Activated CD4-positive, alpha-beta memory T cell treated with anti-CD3 and anti-CD28 coated beads, Interleukin-2, amount 10 ng/mL, durations not matched to agents 7 days and 5 days (primary cell): ENCODE measurements at regions not wholly inside any gene's neighbourhood (a gene's known extent, or its start where the extent isn't known, plus 50 kb on each side); places are given as distances from the start of the nearest gene placed in this dataset.
"Not testable (repeated sequence)": the region's sequence is repeated elsewhere in the genome, so short reads cannot be mapped to it uniquely, and the experiment has no call there.

Experiments
- CTCF ChIA-PET: fragments of 350-600 bp; sonication (Branson Sonifier 250); formaldehyde crosslinking; loops from one replicate; lab custom pipeline; 2021; ENCODE audit warnings: antibody characterized with exemption, inconsistent platforms; lab: Charles Lee
- POLR2A ChIA-PET: fragments of 350-600 bp; sonication (Branson Sonifier 250); formaldehyde crosslinking; loops from one replicate; lab custom pipeline; 2021; ENCODE audit warnings: antibody characterized with exemption; lab: Charles Lee
- DNase-seq: peaks from one replicate; pipeline ENCODE4 v3.0.0-alpha.2; 2020
- H3K27ac Mint-ChIP-seq: one replicate; pipeline ENCODE4 v1.8.0; 2021; ENCODE audit warnings: mild to moderate bottlenecking, mixed read lengths
- H3K27me3 Mint-ChIP-seq: one replicate; pipeline ENCODE4 v1.8.0; 2021; ENCODE audit warnings: mixed read lengths
- H3K36me3 Mint-ChIP-seq: one replicate; pipeline ENCODE4 v1.8.0; 2021; ENCODE audit warnings: low read depth, mixed read lengths
- H3K4me1 Mint-ChIP-seq: one replicate; pipeline ENCODE4 v1.8.0; 2021; ENCODE audit warnings: mixed read lengths
- H3K4me3 Mint-ChIP-seq: one replicate; pipeline ENCODE4 v1.8.0; 2021; ENCODE audit warnings: mild to moderate bottlenecking, mixed read lengths
- H3K9me3 Mint-ChIP-seq: one replicate; pipeline ENCODE4 v1.8.0; 2021; ENCODE audit warnings: mixed read lengths

DNA sequence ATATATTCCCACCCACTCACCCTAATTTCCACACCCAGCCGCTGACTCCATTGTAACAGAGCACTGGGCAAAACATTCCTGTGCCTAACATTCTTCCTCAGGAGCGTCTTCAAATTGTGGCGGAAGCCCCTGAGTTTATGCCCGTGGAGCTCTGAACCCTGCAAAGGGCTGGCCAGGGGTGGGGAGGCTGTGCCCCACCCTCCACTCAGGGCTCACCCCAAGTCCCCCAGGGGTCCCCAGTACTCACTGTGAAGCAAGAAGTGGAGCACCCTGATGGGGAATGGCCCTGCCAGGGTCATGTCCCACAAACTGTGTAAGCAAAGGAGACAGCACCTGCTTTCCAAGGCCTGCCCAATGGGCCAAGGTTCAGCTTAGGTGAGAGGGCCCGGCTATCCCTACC, 303.2 kb downstream of the PREX1 start:
- Mint-ChIP-seq H3K4me1 (no peaks in the 10 kb centered on the region), H3K27ac (no peak overlapping the region), H3K9me3 (no peaks in the 10 kb centered on the region), H3K4me3 (no peak overlapping the region), H3K36me3 (no peaks in the 10 kb centered on the region), H3K27me3 (no peaks in the 10 kb centered on the region)
- ChIA-PET POLR2A (no interaction called here), CTCF (interaction anchor here (1.4 kb wide), 1 partner anchor 96 kb away, joined by 4 read pairs; no protein-coding TSS in a partner anchor)
- DNase-seq: no peak

DNA sequence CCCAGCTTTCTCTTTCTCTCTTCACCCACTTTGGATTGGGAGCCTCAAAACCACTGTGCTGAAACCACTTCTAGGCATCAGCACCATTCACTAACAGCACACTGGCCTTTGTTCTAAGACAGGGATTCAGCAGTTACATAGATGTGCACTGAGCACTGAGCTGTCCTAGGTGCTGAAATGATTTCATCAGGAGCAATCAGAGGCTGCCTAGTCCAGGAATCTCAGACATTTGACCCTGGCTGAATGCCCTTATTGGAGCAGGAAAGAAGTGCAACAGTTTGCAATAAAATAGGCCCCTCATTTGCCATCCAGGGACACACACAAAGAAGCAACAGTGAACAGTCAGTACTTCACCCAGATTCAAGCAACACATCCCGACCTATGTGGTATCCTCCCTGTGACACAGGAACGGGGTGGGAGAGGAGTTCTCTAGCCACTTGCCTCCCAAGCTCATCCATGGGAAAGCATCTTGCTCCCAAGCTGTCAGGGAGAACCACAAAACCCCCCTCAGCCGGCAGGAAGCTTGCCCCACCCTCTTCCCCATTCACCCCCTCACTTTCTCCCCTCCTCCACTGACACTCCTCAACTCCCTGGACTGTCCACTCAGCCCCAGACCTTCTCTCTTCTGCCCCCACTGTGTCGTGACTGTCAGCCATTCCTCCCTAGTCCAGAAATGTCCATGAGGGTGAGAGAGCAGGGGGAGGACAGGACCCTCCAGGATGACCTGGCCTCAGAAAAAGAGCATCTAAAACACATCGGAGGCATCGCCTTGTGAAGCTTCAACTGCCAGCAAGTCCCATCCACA, 304.4 kb downstream of the PREX1 start:
- ChIA-PET CTCF (no interaction called here), POLR2A (no interaction called here)
- Mint-ChIP-seq H3K9me3 (no peaks in the 10 kb centered on the region), H3K27ac (no peak overlapping the region), H3K27me3 (no peaks in the 10 kb centered on the region), H3K4me1 (no peaks in the 10 kb centered on the region), H3K4me3 (no peak overlapping the region), H3K36me3 (no peaks in the 10 kb centered on the region)
- DNase-seq: peak; percentile 18

DNA sequence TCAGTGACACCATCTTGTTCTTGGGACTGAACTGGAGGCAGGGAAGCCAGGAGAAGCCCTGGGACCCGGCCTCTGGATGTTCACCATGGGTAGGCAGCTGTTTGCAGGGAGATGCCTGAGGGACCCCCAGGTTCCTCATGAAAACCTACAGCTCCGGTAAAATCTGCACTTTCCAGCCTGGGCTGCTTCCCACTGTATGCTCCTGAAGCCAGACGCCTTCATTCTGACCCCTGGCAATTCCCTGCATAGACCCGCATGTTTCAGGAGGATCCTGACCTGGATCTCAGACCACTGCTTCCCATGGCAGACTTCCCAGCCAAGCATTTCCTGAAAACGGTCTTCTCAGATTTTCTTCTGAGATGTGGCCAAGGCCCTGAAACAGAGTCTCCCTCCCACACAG, 306.7 kb downstream of the PREX1 start:
- Mint-ChIP-seq H3K27me3 (peaks cover 7% of the 10 kb centered on the region), H3K9me3 (no peaks in the 10 kb centered on the region), H3K4me1 (peaks cover 2% of the 10 kb centered on the region), H3K27ac (no peak overlapping the region), H3K4me3 (no peak overlapping the region), H3K36me3 (no peaks in the 10 kb centered on the region)
- POLR2A ChIA-PET: no interaction called here
- DNase-seq: no peak
- CTCF ChIA-PET: no interaction called here

DNA sequence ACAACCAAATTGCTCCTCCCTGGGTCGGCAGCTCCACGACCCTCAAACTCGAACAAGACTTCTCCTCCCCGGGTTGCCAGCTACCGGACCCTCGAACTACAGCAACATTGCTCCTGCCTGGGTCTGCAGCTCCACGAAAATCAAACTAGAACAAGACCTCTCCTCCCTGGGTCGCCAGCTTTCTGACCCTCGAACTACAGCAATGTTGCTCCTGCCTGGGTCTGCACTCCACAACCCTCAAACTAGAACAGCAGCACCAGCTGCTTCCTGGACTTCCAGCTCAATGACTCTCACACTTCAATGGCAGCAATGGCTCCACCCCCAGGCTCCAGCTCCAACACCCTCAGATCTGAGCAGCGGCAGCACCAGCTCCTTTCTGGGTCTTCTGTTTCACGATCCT, 311.6 kb downstream of the PREX1 start:
- CTCF ChIA-PET: interaction anchor here (1.3 to 1.4 kb wide), 2 partner anchors 104 to 621 kb away, joined by 3 to 10 read pairs; no protein-coding TSS in a partner anchor
- not testable (repeated sequence) for H3K4me3 Mint-ChIP-seq, H3K27ac Mint-ChIP-seq, H3K4me1 Mint-ChIP-seq, H3K9me3 Mint-ChIP-seq, DNase-seq, H3K36me3 Mint-ChIP-seq
- peaks cover 12% of the 10 kb centered on the region for H3K27me3 Mint-ChIP-seq
- POLR2A ChIA-PET: interaction anchor here (1.3 kb wide), 1 partner anchor 621 kb away, joined by 15 read pairs; no protein-coding TSS in a partner anchor

DNA sequence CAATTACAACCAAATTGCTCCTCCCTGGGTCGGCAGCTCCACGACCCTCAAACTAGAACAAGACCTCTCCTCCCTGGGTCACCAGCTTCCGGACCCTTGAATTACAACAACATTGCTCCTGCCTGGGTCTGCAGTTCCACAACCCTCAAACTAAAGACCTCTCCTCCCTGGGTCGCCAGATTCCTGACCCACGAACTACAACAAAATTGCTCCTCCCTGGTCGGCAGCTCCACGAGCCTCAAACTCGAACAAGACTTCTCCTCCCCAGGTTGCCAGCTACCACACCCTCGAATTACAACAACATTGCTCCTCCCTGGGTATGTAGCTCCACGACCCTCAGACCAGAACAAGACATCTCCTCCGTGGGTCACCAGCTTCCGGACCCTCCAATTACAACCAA, 313.2 kb downstream of the PREX1 start:
- H3K36me3 Mint-ChIP-seq, H3K27ac Mint-ChIP-seq, CTCF ChIA-PET, POLR2A ChIA-PET, H3K4me1 Mint-ChIP-seq, DNase-seq, H3K4me3 Mint-ChIP-seq, H3K9me3 Mint-ChIP-seq: not testable (repeated sequence)
- H3K27me3 Mint-ChIP-seq: peaks cover 12% of the 10 kb centered on the region

DNA sequence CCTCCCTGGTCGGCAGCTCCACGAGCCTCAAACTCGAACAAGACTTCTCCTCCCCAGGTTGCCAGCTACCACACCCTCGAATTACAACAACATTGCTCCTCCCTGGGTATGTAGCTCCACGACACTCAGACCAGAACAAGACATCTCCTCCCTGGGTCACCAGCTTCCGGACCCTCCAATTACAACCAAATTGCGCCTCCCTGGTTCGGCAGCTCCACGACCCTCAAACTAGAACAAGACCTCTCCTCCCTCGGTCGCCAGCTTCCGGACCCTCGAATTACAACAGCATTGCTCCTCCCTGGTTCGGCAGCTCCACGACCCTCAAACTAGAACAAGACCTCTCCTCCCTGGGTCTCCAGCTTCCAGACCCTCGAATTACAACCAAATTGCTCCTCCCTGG, 315.3 kb downstream of the PREX1 start:
- H3K27ac Mint-ChIP-seq, DNase-seq, H3K4me1 Mint-ChIP-seq, CTCF ChIA-PET, H3K36me3 Mint-ChIP-seq, H3K9me3 Mint-ChIP-seq, POLR2A ChIA-PET, H3K4me3 Mint-ChIP-seq: not testable (repeated sequence)
- peaks cover 12% of the 10 kb centered on the region for H3K27me3 Mint-ChIP-seq

DNA sequence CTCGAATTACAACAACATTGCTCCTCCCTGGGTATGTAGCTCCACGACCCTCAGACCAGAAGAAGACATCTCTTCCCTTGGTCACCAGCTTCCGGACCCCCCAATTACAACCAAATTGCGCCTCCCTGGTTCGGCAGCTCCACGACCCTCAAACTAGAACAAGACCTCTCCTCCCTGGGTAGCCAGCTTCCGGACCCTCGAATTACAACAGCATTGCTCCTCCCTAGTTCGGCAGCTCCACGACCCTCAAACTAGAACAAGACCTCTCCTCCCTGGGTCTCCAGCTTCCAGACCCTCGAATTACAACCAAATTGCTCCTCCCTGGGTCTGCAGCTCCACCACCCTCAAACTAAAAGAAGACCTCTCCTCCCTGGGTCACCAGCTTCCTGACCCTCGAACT, 322.7 kb downstream of the PREX1 start:
- H3K4me1 Mint-ChIP-seq, H3K27ac Mint-ChIP-seq, H3K9me3 Mint-ChIP-seq, CTCF ChIA-PET, POLR2A ChIA-PET, H3K36me3 Mint-ChIP-seq, H3K4me3 Mint-ChIP-seq, H3K27me3 Mint-ChIP-seq, DNase-seq: not testable (repeated sequence)

DNA sequence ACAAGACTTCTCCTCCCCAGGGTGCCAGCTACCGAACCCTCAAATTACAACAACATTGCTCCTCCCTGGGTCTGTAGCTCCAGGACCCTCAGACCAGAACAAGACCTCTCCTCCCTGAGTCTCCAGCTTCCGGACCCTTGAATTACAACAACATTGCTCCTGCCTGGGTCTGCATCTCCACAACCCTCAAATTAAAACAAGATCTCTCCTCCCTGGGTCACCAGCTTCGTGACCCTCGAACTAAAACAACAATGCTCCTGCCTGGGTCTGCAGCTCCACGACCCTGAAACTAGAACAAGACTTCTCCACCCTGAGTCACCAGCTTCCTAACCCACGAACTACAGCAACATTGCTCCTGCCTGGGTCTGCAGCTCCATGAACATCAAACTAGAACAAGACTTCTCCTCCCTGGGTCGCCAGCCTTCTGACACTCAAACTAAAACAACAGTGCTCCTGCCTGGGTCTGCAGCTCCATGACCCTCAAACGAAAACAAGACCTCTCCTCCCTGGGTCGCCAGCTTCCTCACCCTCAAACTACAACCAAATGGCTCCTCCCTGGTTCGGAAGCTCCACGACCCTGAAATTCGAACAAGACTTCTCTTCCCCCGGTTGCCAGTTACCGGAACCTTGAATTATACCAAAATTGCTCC, 324.5 kb downstream of the PREX1 start:
- Mint-ChIP-seq H3K27me3 (no peaks in the 10 kb centered on the region), H3K4me1 (no peaks in the 10 kb centered on the region), H3K4me3 (no peak overlapping the region), H3K36me3 (no peaks in the 10 kb centered on the region), H3K9me3 (no peaks in the 10 kb centered on the region), H3K27ac (no peak overlapping the region)
- no peak for DNase-seq
- ChIA-PET POLR2A (no interaction called here), CTCF (no interaction called here)

DNA sequence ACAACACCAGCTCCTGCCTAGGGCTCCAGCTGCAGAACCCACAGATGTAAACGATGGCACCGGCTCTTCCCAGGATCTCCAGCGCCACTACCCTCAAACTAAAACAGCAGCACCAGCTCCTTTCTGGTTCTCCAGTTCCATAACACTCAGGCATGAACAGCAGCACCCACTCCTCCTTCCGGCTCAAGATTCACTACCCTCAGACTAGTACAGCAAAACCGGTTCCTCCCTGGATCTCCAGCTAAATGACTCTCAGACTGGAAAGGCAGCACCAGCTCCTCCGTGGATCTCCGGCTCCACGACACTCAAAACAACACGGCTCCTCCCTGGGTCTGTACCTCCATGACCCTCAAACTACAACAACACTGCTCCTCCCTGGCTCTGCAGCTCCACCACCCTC, 325.0 kb downstream of the PREX1 start:
- Mint-ChIP-seq H3K36me3 (no peaks in the 10 kb centered on the region), H3K27me3 (no peaks in the 10 kb centered on the region), H3K9me3 (no peaks in the 10 kb centered on the region), H3K27ac (no peak overlapping the region), H3K4me3 (no peak overlapping the region), H3K4me1 (no peaks in the 10 kb centered on the region)
- ChIA-PET POLR2A (no interaction called here), CTCF (no interaction called here)
- DNase-seq: no peak

DNA sequence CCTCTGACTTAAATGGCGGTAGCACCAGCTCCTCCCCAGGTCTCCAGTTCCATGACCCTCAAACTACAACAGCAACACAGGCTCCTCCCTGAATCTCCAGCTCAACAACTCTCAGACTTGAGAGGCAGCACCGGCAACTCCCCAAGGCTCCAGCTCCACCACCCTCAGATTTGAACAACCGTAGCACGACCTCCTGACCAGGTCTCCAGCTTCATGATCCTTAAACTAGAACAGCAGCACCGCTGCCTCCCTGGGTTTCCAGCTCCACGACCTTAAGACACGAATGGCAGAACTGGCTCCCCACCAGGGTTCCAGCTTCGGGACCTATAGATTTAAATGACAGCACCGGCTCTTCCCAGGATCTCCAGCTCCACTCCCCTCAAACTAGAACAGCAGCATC, 325.8 kb downstream of the PREX1 start:
- Mint-ChIP-seq H3K27ac (no peak overlapping the region), H3K4me3 (no peak overlapping the region), H3K27me3 (no peaks in the 10 kb centered on the region), H3K4me1 (no peaks in the 10 kb centered on the region), H3K9me3 (no peaks in the 10 kb centered on the region), H3K36me3 (no peaks in the 10 kb centered on the region)
- POLR2A ChIA-PET: no interaction called here
- CTCF ChIA-PET: no interaction called here
- no peak for DNase-seq

DNA sequence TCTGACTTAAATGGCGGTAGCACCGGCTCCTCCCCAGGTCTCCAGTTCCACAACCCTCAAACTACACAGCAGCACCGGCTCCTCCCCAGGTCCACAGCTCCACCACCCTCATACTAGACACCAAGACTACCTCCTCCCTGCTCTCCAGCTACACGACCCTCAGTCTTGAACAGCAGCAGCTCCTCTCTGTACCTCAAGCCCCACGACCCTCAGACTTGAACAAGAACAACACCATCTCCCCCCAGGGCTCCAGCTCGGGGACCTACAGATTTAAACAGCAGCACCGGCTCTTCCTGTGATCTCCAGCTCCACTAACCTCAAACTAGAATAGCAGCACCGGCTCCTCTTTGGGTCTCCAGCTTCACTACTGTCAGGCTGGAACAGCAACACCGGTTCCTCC, 326.9 kb downstream of the PREX1 start:
- H3K27me3 Mint-ChIP-seq, H3K27ac Mint-ChIP-seq, H3K4me1 Mint-ChIP-seq, CTCF ChIA-PET, DNase-seq, POLR2A ChIA-PET, H3K9me3 Mint-ChIP-seq, H3K4me3 Mint-ChIP-seq, H3K36me3 Mint-ChIP-seq: not testable (repeated sequence)

DNA sequence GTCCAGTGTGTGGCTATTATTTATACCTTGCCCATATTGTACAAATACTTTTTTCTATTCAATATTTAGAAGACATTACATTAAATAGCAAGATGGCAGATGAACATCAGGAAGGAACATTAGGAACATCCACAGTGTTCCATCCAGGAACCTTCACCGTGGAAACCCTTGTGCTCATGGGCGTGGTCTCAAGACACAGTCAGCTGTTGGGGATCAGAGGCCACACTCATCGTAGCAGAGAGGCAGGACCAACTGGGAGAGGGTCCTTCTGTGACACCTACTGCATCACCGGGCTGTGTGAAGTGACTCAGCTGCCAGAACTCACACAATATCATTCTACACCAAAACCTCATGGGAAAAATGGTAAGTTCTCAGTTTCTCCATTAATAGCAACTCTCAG, 328.9 kb downstream of the PREX1 start:
- H3K27me3 Mint-ChIP-seq, H3K36me3 Mint-ChIP-seq: not testable (repeated sequence)

DNA sequence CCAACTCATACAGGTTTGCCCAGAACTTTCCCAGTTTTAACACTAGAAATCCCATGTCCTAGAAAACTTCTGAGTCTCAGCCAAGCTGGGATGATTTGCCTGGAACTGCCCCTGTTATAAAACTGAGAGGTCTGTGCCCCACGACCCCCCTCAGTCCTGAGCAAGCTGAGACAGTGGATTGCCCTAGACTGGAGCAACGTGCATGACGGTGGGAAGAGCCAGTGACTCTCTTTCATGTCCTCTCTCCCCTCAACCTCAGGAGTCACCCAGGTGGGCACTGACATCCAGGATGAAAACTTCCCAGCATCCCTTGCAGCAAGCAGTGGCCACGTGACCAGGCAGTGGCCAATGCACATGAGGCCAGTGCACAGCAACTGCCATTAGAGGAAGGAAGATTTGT, 329.7 kb downstream of the PREX1 start:
- H3K36me3 Mint-ChIP-seq, H3K27me3 Mint-ChIP-seq, H3K9me3 Mint-ChIP-seq, DNase-seq, H3K4me3 Mint-ChIP-seq, POLR2A ChIA-PET, CTCF ChIA-PET, H3K27ac Mint-ChIP-seq, H3K4me1 Mint-ChIP-seq: not testable (repeated sequence)

More for the DNA sequence above, 328.9 kb downstream of the PREX1 start:
- POLR2A ChIA-PET, H3K4me1 Mint-ChIP-seq, H3K27ac Mint-ChIP-seq, H3K4me3 Mint-ChIP-seq, CTCF ChIA-PET, DNase-seq, H3K9me3 Mint-ChIP-seq: not testable (repeated sequence)

DNA sequence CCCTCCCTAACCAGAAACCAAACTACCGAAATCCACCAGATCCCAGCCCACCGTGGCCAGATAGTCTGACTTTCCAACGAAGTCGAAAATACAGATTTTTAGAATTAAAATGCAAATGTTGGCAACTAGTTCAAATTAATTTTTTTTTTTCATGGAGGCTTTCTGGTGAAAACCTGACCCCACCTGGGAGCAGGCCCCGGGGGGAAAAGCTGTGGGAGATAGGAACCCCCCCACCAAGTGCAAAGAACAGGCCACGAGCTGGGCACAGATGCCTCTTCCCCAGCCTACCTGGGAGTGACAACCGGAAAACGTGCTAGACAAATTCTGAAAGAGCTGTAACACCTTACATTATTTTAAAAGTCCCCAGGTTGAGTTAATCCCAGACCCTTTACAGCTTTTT, 333.8 kb downstream of the PREX1 start:
- Mint-ChIP-seq H3K9me3 (no peaks in the 10 kb centered on the region), H3K36me3 (no peaks in the 10 kb centered on the region), H3K4me3 (no peak overlapping the region), H3K27ac (no peak overlapping the region), H3K4me1 (no peaks in the 10 kb centered on the region), H3K27me3 (peaks cover 9% of the 10 kb centered on the region)
- DNase-seq: no peak
- POLR2A ChIA-PET: no interaction called here
- CTCF ChIA-PET: no interaction called here
